ENCODE measurements at regions not wholly inside any gene's neighbourhood (a gene's known extent, or its start where the extent isn't known, plus 50 kb on each side); places are given as distances from the start of the nearest gene placed in this dataset.
"Not testable (repeated sequence)": the region's sequence is repeated elsewhere in the genome, so short reads cannot be mapped to it uniquely, and the experiment has no call there.

DNA sequence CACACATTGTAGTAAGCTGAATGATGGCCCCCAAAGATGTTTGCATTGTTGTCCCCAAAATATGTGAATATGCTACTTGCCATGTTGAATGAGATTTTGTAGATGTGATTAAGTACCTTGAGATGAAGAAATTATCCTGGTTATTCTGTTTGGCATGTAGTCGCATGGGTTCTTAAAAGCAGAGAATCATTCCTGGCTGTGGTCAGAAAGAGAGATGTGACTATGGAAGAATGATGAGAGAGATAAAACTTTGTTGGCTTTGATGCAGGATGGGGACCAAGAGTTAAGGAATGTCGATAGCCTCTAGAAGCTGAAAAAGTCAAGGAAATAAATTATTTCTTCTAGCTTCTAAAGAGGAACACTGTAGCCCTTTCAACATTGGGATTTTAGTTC is 200.2 kb upstream of the ZNF322 start:
- H3K4me1 Mint-ChIP-seq (ENCODE audit: low read depth, unreplicated experiment); H3K9me3 Mint-ChIP-seq (ENCODE audit: unreplicated experiment); H3K27me3 ChIP-seq (ENCODE audit: insufficient read depth, low read length); H4K20me1 ChIP-seq (ENCODE audit: insufficient read depth, low read length); H3K27ac Mint-ChIP-seq (ENCODE audit: unreplicated experiment); H3K4me2 ChIP-seq (ENCODE audit: low read length); H3K4me1 ChIP-seq (ENCODE audit: insufficient read depth, low read length); H3K27me3 Mint-ChIP-seq (ENCODE audit: low read depth, unreplicated experiment); H3K9me3 ChIP-seq (ENCODE audit: insufficient read depth, low read depth, low read length); H3K79me2 ChIP-seq (ENCODE audit: insufficient read depth, low read length); H2AFZ ChIP-seq (ENCODE audit: low read depth, low read length); H3K36me3 Mint-ChIP-seq (ENCODE audit: low read depth, unreplicated experiment); H3K4me3 ChIP-seq (ENCODE audit: insufficient read depth, low read depth, low read length); H3K36me3 ChIP-seq (ENCODE audit: insufficient read depth, low read length); H3K4me3 Mint-ChIP-seq (ENCODE audit: unreplicated experiment); H3K9ac ChIP-seq (ENCODE audit: low read length); DNase-seq (ENCODE audit: low read depth); H3K27ac ChIP-seq (ENCODE audit: low read depth, low read length); FAIRE-seq: not testable (repeated sequence)

- H3K36me3 Mint-ChIP-seq (ENCODE audit: low read depth, unreplicated experiment); H3K9me3 ChIP-seq (ENCODE audit: insufficient read depth, low read depth, low read length); H3K27ac Mint-ChIP-seq (ENCODE audit: unreplicated experiment); H3K36me3 ChIP-seq (ENCODE audit: insufficient read depth, low read length); H3K4me3 Mint-ChIP-seq (ENCODE audit: unreplicated experiment); H3K4me2 ChIP-seq (ENCODE audit: low read length); FAIRE-seq; H2AFZ ChIP-seq (ENCODE audit: low read depth, low read length); H3K9ac ChIP-seq (ENCODE audit: low read length); H3K4me3 ChIP-seq (ENCODE audit: insufficient read depth, low read depth, low read length); H3K9me3 Mint-ChIP-seq (ENCODE audit: unreplicated experiment); H3K27me3 ChIP-seq (ENCODE audit: insufficient read depth, low read length); H3K4me1 ChIP-seq (ENCODE audit: insufficient read depth, low read length); H3K4me1 Mint-ChIP-seq (ENCODE audit: low read depth, unreplicated experiment); H4K20me1 ChIP-seq (ENCODE audit: insufficient read depth, low read length); H3K27me3 Mint-ChIP-seq (ENCODE audit: low read depth, unreplicated experiment); H3K79me2 ChIP-seq (ENCODE audit: insufficient read depth, low read length); DNase-seq (ENCODE audit: low read depth); H3K27ac ChIP-seq (ENCODE audit: low read depth, low read length): not testable (repeated sequence)
Observed at GRCh38 chr6:26861913-26862312, 202.4 kb upstream of the ZNF322 start.

GRCh38 chr6:26863641-26864040 is 204.1 kb upstream of the ZNF322 start:
- not testable (repeated sequence) for H3K9me3 ChIP-seq (ENCODE audit: insufficient read depth, low read depth, low read length); H3K27ac Mint-ChIP-seq (ENCODE audit: unreplicated experiment); DNase-seq (ENCODE audit: low read depth); H3K36me3 ChIP-seq (ENCODE audit: insufficient read depth, low read length); H3K36me3 Mint-ChIP-seq (ENCODE audit: low read depth, unreplicated experiment); H3K4me3 Mint-ChIP-seq (ENCODE audit: unreplicated experiment); H3K27me3 Mint-ChIP-seq (ENCODE audit: low read depth, unreplicated experiment); H3K79me2 ChIP-seq (ENCODE audit: insufficient read depth, low read length); H3K4me1 ChIP-seq (ENCODE audit: insufficient read depth, low read length); H3K4me2 ChIP-seq (ENCODE audit: low read length); H3K9ac ChIP-seq (ENCODE audit: low read length); H4K20me1 ChIP-seq (ENCODE audit: insufficient read depth, low read length); H3K27ac ChIP-seq (ENCODE audit: low read depth, low read length); H3K4me1 Mint-ChIP-seq (ENCODE audit: low read depth, unreplicated experiment); H3K27me3 ChIP-seq (ENCODE audit: insufficient read depth, low read length); H2AFZ ChIP-seq (ENCODE audit: low read depth, low read length); H3K9me3 Mint-ChIP-seq (ENCODE audit: unreplicated experiment); H3K4me3 ChIP-seq (ENCODE audit: insufficient read depth, low read depth, low read length); FAIRE-seq

DNA sequence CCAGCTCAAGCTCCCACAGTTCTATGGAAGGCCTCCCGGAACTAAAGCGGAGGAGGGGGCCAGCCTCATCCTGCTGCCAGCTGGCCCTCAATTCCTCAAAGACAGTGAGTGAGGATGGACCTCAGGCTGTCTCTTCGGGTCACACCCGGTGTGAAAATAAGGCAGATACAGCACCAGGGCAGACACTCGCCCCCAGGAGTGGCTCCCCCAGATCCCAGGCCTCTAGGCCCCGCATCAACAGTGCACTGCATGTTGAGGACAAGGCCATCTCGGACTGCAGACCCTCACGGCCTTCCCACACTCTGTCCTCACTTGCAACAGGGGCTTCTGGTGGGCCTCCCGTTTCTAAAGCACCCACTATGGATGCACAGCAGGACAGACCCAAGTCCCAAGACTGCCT is 239.2 kb upstream of the ZNF322 start:
- FAIRE-seq; H2AFZ ChIP-seq (ENCODE audit: low read depth, low read length); H3K4me3 Mint-ChIP-seq (ENCODE audit: unreplicated experiment); H3K27ac Mint-ChIP-seq (ENCODE audit: unreplicated experiment); H3K36me3 ChIP-seq (ENCODE audit: insufficient read depth, low read length); H3K27ac ChIP-seq (ENCODE audit: low read depth, low read length); H3K4me1 ChIP-seq (ENCODE audit: insufficient read depth, low read length); H3K4me2 ChIP-seq (ENCODE audit: low read length); DNase-seq (ENCODE audit: low read depth); H3K36me3 Mint-ChIP-seq (ENCODE audit: low read depth, unreplicated experiment); H3K27me3 Mint-ChIP-seq (ENCODE audit: low read depth, unreplicated experiment); H3K9me3 ChIP-seq (ENCODE audit: insufficient read depth, low read depth, low read length); H3K9me3 Mint-ChIP-seq (ENCODE audit: unreplicated experiment); H4K20me1 ChIP-seq (ENCODE audit: insufficient read depth, low read length); H3K4me3 ChIP-seq (ENCODE audit: insufficient read depth, low read depth, low read length); H3K79me2 ChIP-seq (ENCODE audit: insufficient read depth, low read length); H3K9ac ChIP-seq (ENCODE audit: low read length); H3K4me1 Mint-ChIP-seq (ENCODE audit: low read depth, unreplicated experiment); H3K27me3 ChIP-seq (ENCODE audit: insufficient read depth, low read length): not testable (repeated sequence)

- peak overlapping the region; percentile 75 for H3K27ac Mint-ChIP-seq (ENCODE audit: unreplicated experiment)
- H3K4me1 Mint-ChIP-seq (ENCODE audit: low read depth, unreplicated experiment); H2AFZ ChIP-seq (ENCODE audit: low read depth, low read length); H3K4me3 Mint-ChIP-seq (ENCODE audit: unreplicated experiment); H3K4me1 ChIP-seq (ENCODE audit: insufficient read depth, low read length); H3K4me3 ChIP-seq (ENCODE audit: insufficient read depth, low read depth, low read length); H3K27ac ChIP-seq (ENCODE audit: low read depth, low read length); H3K27me3 Mint-ChIP-seq (ENCODE audit: low read depth, unreplicated experiment); H3K36me3 ChIP-seq (ENCODE audit: insufficient read depth, low read length); FAIRE-seq; H3K79me2 ChIP-seq (ENCODE audit: insufficient read depth, low read length); H3K27me3 ChIP-seq (ENCODE audit: insufficient read depth, low read length); H3K9ac ChIP-seq (ENCODE audit: low read length); H3K36me3 Mint-ChIP-seq (ENCODE audit: low read depth, unreplicated experiment); H3K9me3 Mint-ChIP-seq (ENCODE audit: unreplicated experiment); H3K4me2 ChIP-seq (ENCODE audit: low read length); H3K9me3 ChIP-seq (ENCODE audit: insufficient read depth, low read depth, low read length); H4K20me1 ChIP-seq (ENCODE audit: insufficient read depth, low read length): not testable (repeated sequence)
- peak; percentile 66 for DNase-seq (ENCODE audit: low read depth)
Observed at GRCh38 chr6:26924206-26924605, 264.7 kb upstream of the ZNF322 start.

DNA sequence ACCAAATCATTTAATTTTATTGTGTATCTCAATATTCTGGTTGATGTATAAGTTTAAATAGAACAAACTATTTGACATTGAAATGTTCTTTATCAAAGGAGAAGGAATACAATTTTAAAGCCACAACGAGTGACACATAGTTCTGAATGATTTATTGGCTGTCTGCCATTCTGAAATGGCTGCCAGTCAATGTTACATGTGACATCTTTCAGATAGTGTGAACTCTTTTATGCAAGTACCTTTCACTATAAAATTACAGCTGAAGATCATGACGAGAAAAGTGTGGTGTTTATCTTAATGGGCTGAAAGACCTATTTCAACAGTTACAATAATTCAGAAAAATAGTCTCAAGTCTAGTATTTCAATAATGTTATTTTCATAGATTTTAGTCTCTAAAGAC is 268.6 kb upstream of the ZNF322 start:
- not testable (repeated sequence) for H3K4me1 Mint-ChIP-seq (ENCODE audit: low read depth, unreplicated experiment); H3K4me3 Mint-ChIP-seq (ENCODE audit: unreplicated experiment); H3K36me3 Mint-ChIP-seq (ENCODE audit: low read depth, unreplicated experiment); H3K27me3 Mint-ChIP-seq (ENCODE audit: low read depth, unreplicated experiment); H3K27me3 ChIP-seq (ENCODE audit: insufficient read depth, low read length); H3K4me1 ChIP-seq (ENCODE audit: insufficient read depth, low read length); FAIRE-seq; H3K9me3 Mint-ChIP-seq (ENCODE audit: unreplicated experiment); DNase-seq (ENCODE audit: low read depth); H3K79me2 ChIP-seq (ENCODE audit: insufficient read depth, low read length); H3K27ac Mint-ChIP-seq (ENCODE audit: unreplicated experiment); H3K9me3 ChIP-seq (ENCODE audit: insufficient read depth, low read depth, low read length); H3K4me3 ChIP-seq (ENCODE audit: insufficient read depth, low read depth, low read length); H3K9ac ChIP-seq (ENCODE audit: low read length); H3K36me3 ChIP-seq (ENCODE audit: insufficient read depth, low read length); H2AFZ ChIP-seq (ENCODE audit: low read depth, low read length); H3K27ac ChIP-seq (ENCODE audit: low read depth, low read length); H3K4me2 ChIP-seq (ENCODE audit: low read length); H4K20me1 ChIP-seq (ENCODE audit: insufficient read depth, low read length)

All from astrocyte (in vitro differentiated cells and primary cell).